HFFc6 (cell line): ENCODE measurements at regions not wholly inside any gene's neighbourhood (a gene's known extent, or its start where the extent isn't known, plus 50 kb on each side); places are given as distances from the start of the nearest gene placed in this dataset.
A peak's percentile ranks its signal among the peaks of the same experiment; 100 is the strongest.
"Not testable (repeated sequence)": the region's sequence is repeated elsewhere in the genome, so short reads cannot be mapped to it uniquely, and the experiment has no call there.

Source experiments
- DNase-seq: peaks from one replicate; pipeline ENCODE4 v3.0.0-alpha.2; 2018
- H3K27ac Mint-ChIP-seq: 2 replicates; pipeline ENCODE4 v1.8.0; 2020; ENCODE audit warnings: mild to moderate bottlenecking, mixed read lengths
- H3K27me3 Mint-ChIP-seq: 2 replicates; pipeline ENCODE4 v1.8.0; 2021; ENCODE audit warnings: mild to moderate bottlenecking, moderate library complexity, mixed read lengths; ENCODE audit not compliant: insufficient read depth
- H3K36me3 Mint-ChIP-seq: 2 replicates; pipeline ENCODE4 v1.8.0; 2021; ENCODE audit warnings: low read depth, mixed read lengths
- H3K4me1 Mint-ChIP-seq: 2 replicates; pipeline ENCODE4 v1.8.0; 2020; ENCODE audit warnings: low read depth, mixed read lengths
- H3K4me3 Mint-ChIP-seq: 2 replicates; pipeline ENCODE4 v1.8.0; 2020; ENCODE audit warnings: mild to moderate bottlenecking, moderate library complexity, mixed read lengths
- H3K9me3 Mint-ChIP-seq: 2 replicates; pipeline ENCODE4 v1.8.0; 2020; ENCODE audit warnings: mild to moderate bottlenecking, mixed read lengths
- CTCF ChIP-seq: fragments of 200-600 bp; sonication (generic); IDR thresholded peaks from 2 replicates; pipeline ENCODE4 v1.5.0; 2021; ENCODE audit warnings: antibody characterized with exemption, mild to moderate bottlenecking

- no peak for DNase-seq
- Mint-ChIP-seq H3K27ac (no peak overlapping the region), H3K36me3 (peaks cover 3% of the 10 kb centered on the region; the same call in 1 of the 2 replicates), H3K4me3 (no peak overlapping the region), H3K9me3 (peaks cover 40% of the 10 kb centered on the region), H3K4me1 (peaks cover 10% of the 10 kb centered on the region), H3K27me3 (peaks cover 4% of the 10 kb centered on the region)
- no peak for TF ChIP-seq CTCF
Observed at GRCh38 chr4:189843413-189844009, 97.2 kb upstream of the FRG1 start.

GRCh38 chr4:189845145-189845846 is 95.4 kb upstream of the FRG1 start:
- H3K27ac Mint-ChIP-seq, result no peak overlapping the region; the same call in none of the 2 replicates
- H3K4me1 Mint-ChIP-seq, result peaks cover 10% of the 10 kb centered on the region
- peaks cover 3% of the 10 kb centered on the region; the same call in 1 of the 2 replicates for H3K36me3 Mint-ChIP-seq
- peak; percentile 63 for DNase-seq
- H3K27me3 Mint-ChIP-seq, result peaks cover 4% of the 10 kb centered on the region
- H3K4me3 Mint-ChIP-seq, result peak overlapping the region; percentile 55; the same call in 1 of the 2 replicates
- TF ChIP-seq CTCF, result no peak
- H3K9me3 Mint-ChIP-seq, result peaks cover 34% of the 10 kb centered on the region

- not testable (repeated sequence) for H3K4me3 Mint-ChIP-seq, DNase-seq, H3K4me1 Mint-ChIP-seq, H3K27ac Mint-ChIP-seq, H3K27me3 Mint-ChIP-seq, H3K36me3 Mint-ChIP-seq
- H3K9me3 Mint-ChIP-seq, result peaks cover 33% of the 10 kb centered on the region
Observed at GRCh38 chr4:189846094-189846493, 94.6 kb upstream of the FRG1 start.

GRCh38 chr4:189846608-189847007 is 94.1 kb upstream of the FRG1 start:
- not testable (repeated sequence) for H3K27ac Mint-ChIP-seq, H3K4me3 Mint-ChIP-seq, H3K4me1 Mint-ChIP-seq, DNase-seq, H3K27me3 Mint-ChIP-seq, H3K36me3 Mint-ChIP-seq
- H3K9me3 Mint-ChIP-seq, result peaks cover 33% of the 10 kb centered on the region

- not testable (repeated sequence) for H3K27me3 Mint-ChIP-seq, DNase-seq, H3K36me3 Mint-ChIP-seq, H3K4me3 Mint-ChIP-seq, H3K27ac Mint-ChIP-seq, H3K4me1 Mint-ChIP-seq
- H3K9me3 Mint-ChIP-seq, result peaks cover 30% of the 10 kb centered on the region
Observed at GRCh38 chr4:189848672-189849071, 92.0 kb upstream of the FRG1 start.

- DNase-seq, result no peak
- no peak overlapping the region for H3K4me3 Mint-ChIP-seq
- peaks cover 5% of the 10 kb centered on the region; the same call in 1 of the 2 replicates for H3K27me3 Mint-ChIP-seq
- H3K4me1 Mint-ChIP-seq, result peaks cover 5% of the 10 kb centered on the region
- H3K9me3 Mint-ChIP-seq, result peaks cover 45% of the 10 kb centered on the region
- TF ChIP-seq CTCF, result no peak
- no peak overlapping the region for H3K27ac Mint-ChIP-seq
- H3K36me3 Mint-ChIP-seq, result peaks cover 3% of the 10 kb centered on the region; the same call in 1 of the 2 replicates
Observed at GRCh38 chr4:189850239-189850856, 90.3 kb upstream of the FRG1 start.

- Mint-ChIP-seq H3K4me1 (no peaks in the 10 kb centered on the region), H3K9me3 (peaks cover 54% of the 10 kb centered on the region), H3K4me3 (no peak overlapping the region), H3K27me3 (peaks cover 1% of the 10 kb centered on the region), H3K36me3 (no peaks in the 10 kb centered on the region), H3K27ac (no peak overlapping the region)
- no peak for DNase-seq
- TF ChIP-seq CTCF, result no peak
Observed at GRCh38 chr4:189858435-189858834, 82.2 kb upstream of the FRG1 start.
